ENCODE measurements at regions not wholly inside any gene's neighbourhood (a gene's known extent, or its start where the extent isn't known, plus 50 kb on each side); places are given as distances from the start of the nearest gene placed in this dataset.

GRCh38 chr12:85656561-85656960, 179.6 kb downstream of the RASSF9 start:
- Histone ChIP-seq H2AFZ (ENCODE audit: low read length) (no peak overlapping the region), H3K9ac (ENCODE audit: low read length) (no peak overlapping the region), H3F3A (ENCODE audit: insufficient read depth, low read length) (no peaks in the 10 kb centered on the region), H3K4me2 (ENCODE audit: low read depth, low read length) (no peak overlapping the region), H3K79me2 (ENCODE audit: low read length) (no peaks in the 10 kb centered on the region), H3K27ac (ENCODE audit: low read length) (no peak overlapping the region), H3K9me3 (replicated peaks; ENCODE audit: insufficient read depth, low read length) (no peaks in the 10 kb centered on the region), H3K36me3 (replicated peaks; ENCODE audit: insufficient read depth, low read length) (no peaks in the 10 kb centered on the region), H4K20me1 (ENCODE audit: insufficient read depth, low read length) (no peaks in the 10 kb centered on the region), H3K4me1 (ENCODE audit: low read length) (no peaks in the 10 kb centered on the region), H3K27me3 (replicated peaks; ENCODE audit: insufficient read depth, low read length) (no peaks in the 10 kb centered on the region), H3K4me3 (ENCODE audit: low read length) (no peak overlapping the region), H3K9me2 (replicated peaks; ENCODE audit: insufficient read depth, low read length) (no peaks in the 10 kb centered on the region)
- TF ChIP-seq CTCF (IDR thresholded peaks at IDR 0.05; ENCODE audit: low read length) (no peak), EZH2 (optimal IDR thresholded peaks at IDR 0.05; ENCODE audit: low read depth, low read length) (no peak), EZH2phosphoT487 (IDR thresholded peaks at IDR 0.05; ENCODE audit: low read length) (no peak)
- DNase-seq: no peak

DNA sequence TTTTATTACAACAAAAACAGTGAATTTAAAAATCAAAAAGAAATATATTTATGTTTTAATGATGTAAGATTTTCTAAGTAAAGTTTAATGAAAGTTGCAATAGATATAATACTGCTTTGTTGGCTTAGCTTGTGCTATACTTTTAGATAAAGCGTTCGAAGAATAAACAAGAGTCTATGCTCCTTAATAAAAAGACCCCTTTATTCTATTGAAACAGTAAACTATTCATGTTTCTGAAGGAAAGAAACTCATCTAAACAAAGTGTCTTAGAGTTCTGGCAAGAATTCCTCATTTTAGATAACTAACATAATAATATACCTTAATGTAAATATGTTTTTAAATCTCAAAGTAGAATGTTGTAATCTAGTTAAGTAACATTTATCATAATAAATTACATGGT, 179.0 kb downstream of the RASSF9 start:
- H3K27ac ChIP-seq (ENCODE audit: low read length): no peak overlapping the region
- H3K4me3 ChIP-seq (ENCODE audit: low read length): no peak overlapping the region
- TF ChIP-seq EZH2 (optimal IDR thresholded peaks at IDR 0.05; ENCODE audit: low read depth, low read length) (no peak), EZH2phosphoT487 (IDR thresholded peaks at IDR 0.05; ENCODE audit: low read length) (no peak)
- H3K9me2 ChIP-seq (replicated peaks; ENCODE audit: insufficient read depth, low read length): no peaks in the 10 kb centered on the region
- H4K20me1 ChIP-seq (ENCODE audit: insufficient read depth, low read length): no peaks in the 10 kb centered on the region
- no peaks in the 10 kb centered on the region for H3K9me3 ChIP-seq (replicated peaks; ENCODE audit: insufficient read depth, low read length)
- no peak overlapping the region for H3K4me2 ChIP-seq (ENCODE audit: low read depth, low read length)
- no peaks in the 10 kb centered on the region for H3F3A ChIP-seq (ENCODE audit: insufficient read depth, low read length)
- no peaks in the 10 kb centered on the region for H3K79me2 ChIP-seq (ENCODE audit: low read length)
- no peaks in the 10 kb centered on the region for H3K27me3 ChIP-seq (replicated peaks; ENCODE audit: insufficient read depth, low read length)
- H3K4me1 ChIP-seq (ENCODE audit: low read length): no peaks in the 10 kb centered on the region
- H3K36me3 ChIP-seq (replicated peaks; ENCODE audit: insufficient read depth, low read length): no peaks in the 10 kb centered on the region
- no peak for DNase-seq
- no peak overlapping the region for H3K9ac ChIP-seq (ENCODE audit: low read length)
- H2AFZ ChIP-seq (ENCODE audit: low read length): no peak overlapping the region

DNA sequence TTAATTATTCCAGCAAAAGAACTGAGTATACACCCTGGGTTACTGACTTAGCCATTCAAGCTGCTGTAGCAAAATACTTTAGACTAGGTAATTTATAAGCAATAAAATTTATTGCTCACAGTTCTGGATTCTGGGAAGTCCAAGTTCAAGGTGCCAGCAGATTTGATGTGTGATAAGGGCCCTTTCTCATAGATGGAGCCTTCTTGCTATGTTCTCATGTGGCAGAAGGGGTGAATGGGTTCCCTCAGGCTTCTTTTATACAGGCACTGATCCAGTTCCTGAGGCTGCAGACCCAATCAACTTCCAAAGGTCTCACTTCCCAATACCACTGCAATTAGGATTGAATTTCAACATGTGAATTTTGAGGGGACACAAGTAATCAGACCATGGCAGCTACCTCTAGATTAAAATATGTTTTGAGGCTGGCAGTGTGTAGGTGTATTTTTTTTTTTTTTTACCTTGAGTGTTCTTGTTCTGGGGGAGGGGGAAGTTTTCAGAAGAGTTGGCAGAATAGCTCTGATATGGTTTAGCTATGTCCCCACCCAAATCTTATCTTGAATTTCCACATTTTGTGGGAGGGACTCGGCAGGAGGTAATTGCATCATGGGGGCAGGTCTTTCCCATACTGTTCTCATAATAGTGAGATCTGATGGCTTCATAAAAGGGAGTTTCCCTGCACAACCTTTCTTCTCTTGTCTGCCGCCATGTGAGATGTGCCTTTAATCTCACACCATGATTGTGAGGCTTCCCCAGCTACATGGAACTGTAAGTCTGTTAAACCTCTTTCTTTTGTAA, 178.2 kb downstream of the RASSF9 start:
- H3K36me3 ChIP-seq (replicated peaks; ENCODE audit: insufficient read depth, low read length): no peaks in the 10 kb centered on the region

More for the DNA sequence above, 178.2 kb downstream of the RASSF9 start:
- no peaks in the 10 kb centered on the region for H3K9me2 ChIP-seq (replicated peaks; ENCODE audit: insufficient read depth, low read length)
- no peaks in the 10 kb centered on the region for H3K27me3 ChIP-seq (replicated peaks; ENCODE audit: insufficient read depth, low read length)
- H3K9me3 ChIP-seq (replicated peaks; ENCODE audit: insufficient read depth, low read length): no peaks in the 10 kb centered on the region
- H3K4me2 ChIP-seq (ENCODE audit: low read depth, low read length): no peak overlapping the region
- H3K4me3 ChIP-seq (ENCODE audit: low read length): no peak overlapping the region
- no peaks in the 10 kb centered on the region for H3K79me2 ChIP-seq (ENCODE audit: low read length)
- no peak for TF ChIP-seq CTCF (IDR thresholded peaks at IDR 0.05; ENCODE audit: low read length)
- no peak overlapping the region for H3K9ac ChIP-seq (ENCODE audit: low read length)
- no peaks in the 10 kb centered on the region for H4K20me1 ChIP-seq (ENCODE audit: insufficient read depth, low read length)
- H2AFZ ChIP-seq (ENCODE audit: low read length): no peak overlapping the region
- H3F3A ChIP-seq (ENCODE audit: insufficient read depth, low read length): no peaks in the 10 kb centered on the region
- DNase-seq: no peak
- H3K27ac ChIP-seq (ENCODE audit: low read length): no peak overlapping the region
- no peaks in the 10 kb centered on the region for H3K4me1 ChIP-seq (ENCODE audit: low read length)
